NB4 (cell line): ENCODE measurements at regions not wholly inside any gene's neighbourhood (a gene's known extent, or its start where the extent isn't known, plus 50 kb on each side); places are given as distances from the start of the nearest gene placed in this dataset.

ENCODE experiments used
- DNase-seq: peaks from one replicate; pipeline ENCODE4 v3.0.0; 2010; ENCODE audit warnings: low read depth
- H3K4me3 ChIP-seq: one replicate; pipeline ENCODE4 v1.5.1; 2011; ENCODE audit warnings: mild to moderate bottlenecking, low read depth, low read length, moderate library complexity
- MYC ChIP-seq: IDR thresholded peaks from 2 replicates; pipeline ENCODE4 v1.6.1; 2011; ENCODE audit warnings: low read depth, low read length
- POLR2A ChIP-seq: IDR thresholded peaks from 2 replicates; pipeline ENCODE4 v1.6.1; 2011; ENCODE audit warnings: mild to moderate bottlenecking; ENCODE audit not compliant: insufficient read length; ENCODE audit errors: extremely low read depth
- TF ChIP-seq, protein P1 (sequence below): IDR thresholded peaks from 2 replicates; pipeline ENCODE4 v1.6.1; 2011; ENCODE audit warnings: low read depth, low read length
- TF ChIP-seq, protein P2 (sequence below): IDR thresholded peaks from one replicate; pipeline ENCODE4 v1.5.1; 2012; ENCODE audit warnings: low read depth, low read length

DNA sequence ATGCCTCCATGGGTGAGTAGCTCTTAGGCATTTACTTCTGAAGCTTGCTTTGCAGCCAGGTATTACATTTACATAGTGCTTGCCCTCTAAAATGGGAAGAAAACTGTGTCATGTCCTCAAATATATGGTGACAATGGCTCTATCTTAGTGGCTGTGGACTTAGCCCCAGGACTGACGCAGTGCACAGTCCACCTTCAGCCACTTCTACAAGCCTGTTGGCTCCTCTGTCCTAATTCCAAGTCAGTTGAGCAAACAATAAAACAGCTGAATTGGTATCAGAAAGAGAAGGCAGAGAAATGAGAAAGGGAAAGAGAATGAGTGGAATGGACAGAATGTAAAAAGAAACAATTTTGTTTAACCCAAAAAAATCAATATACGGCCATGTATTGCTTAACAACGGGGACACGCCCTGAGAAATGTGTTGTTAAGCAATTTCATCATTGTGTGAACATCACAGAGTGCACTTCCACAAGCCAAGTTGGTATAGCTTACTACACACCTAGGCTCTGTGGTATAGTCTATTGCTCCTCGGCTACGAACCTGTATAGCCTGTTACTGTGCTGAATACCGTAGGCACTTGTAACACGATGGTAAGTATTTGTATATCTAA, 93.5 kb downstream of the GRIN2B start:
- DNase-seq: no peak
- TF ChIP-seq, protein P1, sequence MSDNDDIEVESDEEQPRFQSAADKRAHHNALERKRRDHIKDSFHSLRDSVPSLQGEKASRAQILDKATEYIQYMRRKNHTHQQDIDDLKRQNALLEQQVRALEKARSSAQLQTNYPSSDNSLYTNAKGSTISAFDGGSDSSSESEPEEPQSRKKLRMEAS: no peak
- no peak for TF ChIP-seq POLR2A
- no peak for TF ChIP-seq MYC
- TF ChIP-seq, protein P2, sequence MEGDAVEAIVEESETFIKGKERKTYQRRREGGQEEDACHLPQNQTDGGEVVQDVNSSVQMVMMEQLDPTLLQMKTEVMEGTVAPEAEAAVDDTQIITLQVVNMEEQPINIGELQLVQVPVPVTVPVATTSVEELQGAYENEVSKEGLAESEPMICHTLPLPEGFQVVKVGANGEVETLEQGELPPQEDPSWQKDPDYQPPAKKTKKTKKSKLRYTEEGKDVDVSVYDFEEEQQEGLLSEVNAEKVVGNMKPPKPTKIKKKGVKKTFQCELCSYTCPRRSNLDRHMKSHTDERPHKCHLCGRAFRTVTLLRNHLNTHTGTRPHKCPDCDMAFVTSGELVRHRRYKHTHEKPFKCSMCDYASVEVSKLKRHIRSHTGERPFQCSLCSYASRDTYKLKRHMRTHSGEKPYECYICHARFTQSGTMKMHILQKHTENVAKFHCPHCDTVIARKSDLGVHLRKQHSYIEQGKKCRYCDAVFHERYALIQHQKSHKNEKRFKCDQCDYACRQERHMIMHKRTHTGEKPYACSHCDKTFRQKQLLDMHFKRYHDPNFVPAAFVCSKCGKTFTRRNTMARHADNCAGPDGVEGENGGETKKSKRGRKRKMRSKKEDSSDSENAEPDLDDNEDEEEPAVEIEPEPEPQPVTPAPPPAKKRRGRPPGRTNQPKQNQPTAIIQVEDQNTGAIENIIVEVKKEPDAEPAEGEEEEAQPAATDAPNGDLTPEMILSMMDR: no peak
- H3K4me3 ChIP-seq: no peak overlapping the region

DNA sequence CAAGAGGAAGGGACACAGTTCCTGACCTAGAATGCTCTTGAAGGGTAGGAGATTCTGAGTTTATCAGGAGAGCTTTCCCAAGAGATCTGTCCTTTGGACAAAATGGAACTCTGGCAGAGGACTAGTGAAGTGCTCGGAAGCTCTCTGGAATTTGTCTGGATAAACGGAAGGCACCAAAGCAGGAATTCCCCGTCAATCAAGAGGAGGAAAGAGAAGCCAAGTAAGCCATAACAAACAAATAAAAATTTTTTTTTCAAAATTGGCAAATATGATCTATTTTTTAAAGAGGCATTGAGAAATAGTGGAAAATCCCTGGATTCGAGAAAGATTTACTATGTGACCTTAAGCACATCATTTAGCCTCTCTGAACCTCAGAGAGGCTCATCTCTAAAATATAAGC, 99.2 kb downstream of the GRIN2B start:
- no peak overlapping the region for H3K4me3 ChIP-seq
- DNase-seq: no peak
- TF ChIP-seq, protein P2: no peak
- TF ChIP-seq POLR2A (no peak), MYC (no peak)
- TF ChIP-seq, protein P1: no peak

DNA sequence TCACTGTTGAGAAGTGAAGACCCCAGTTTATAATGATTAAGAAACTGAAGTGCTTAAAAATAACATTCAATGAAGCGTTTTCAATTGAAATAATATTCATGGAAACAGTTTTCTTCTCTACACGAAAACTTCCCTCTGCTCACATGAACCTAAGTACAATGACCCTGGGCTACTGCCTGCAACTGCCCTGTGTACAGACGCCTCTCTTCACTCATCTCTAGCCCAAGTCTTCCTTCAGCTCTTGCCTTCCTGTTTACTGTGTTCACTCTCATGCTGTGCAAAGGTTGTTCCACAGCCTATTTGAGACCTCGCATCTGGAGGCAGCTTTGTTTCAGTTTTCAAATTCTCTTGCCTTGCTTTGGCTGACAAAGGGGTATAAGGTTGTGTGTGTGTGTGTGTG, 100.8 kb downstream of the GRIN2B start:
- no peak overlapping the region for H3K4me3 ChIP-seq
- TF ChIP-seq, protein P2: no peak
- TF ChIP-seq POLR2A (no peak), MYC (no peak)
- TF ChIP-seq, protein P1: no peak
- DNase-seq: no peak

DNA sequence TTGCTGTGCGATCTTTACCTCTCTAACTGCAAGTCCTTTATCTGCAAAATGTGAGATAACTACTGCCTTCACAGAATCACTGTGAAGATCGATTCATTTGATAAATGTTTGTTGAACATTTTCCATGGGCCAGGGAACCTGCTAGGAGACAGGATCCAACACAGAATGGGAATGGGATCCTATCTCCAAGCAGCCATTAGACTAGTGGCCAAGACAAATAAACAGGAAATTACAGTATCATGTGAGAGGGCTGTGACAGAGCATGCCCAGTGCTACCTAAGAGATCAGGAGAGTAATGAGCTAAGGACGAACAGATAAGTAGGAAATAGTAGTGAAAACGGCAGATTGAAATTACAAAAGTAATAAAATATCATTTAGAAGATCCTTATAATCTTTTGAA, 105.7 kb downstream of the GRIN2B start:
- no peak overlapping the region for H3K4me3 ChIP-seq
- DNase-seq: no peak
- no peak for TF ChIP-seq MYC

DNA sequence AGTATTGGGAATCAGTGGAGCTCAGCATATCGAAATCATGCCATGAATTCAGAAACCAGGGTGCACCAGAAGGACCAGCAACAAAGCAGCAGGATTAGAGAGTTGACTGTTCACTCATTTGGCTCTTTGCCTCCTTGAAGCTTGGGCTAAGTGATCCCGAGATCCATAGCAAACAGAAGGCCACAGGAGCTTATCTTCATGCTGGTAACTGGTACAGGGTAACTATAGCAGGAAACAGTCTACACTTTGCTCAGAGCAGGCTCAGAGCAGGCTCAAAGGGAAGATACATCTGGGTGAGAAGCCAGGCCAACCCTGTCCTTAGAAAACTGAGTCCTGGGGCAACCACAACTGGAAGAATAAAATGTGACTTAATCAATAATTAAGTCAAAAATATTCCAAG, 111.1 kb downstream of the GRIN2B start:
- no peak overlapping the region for H3K4me3 ChIP-seq
- DNase-seq: no peak
- no peak for TF ChIP-seq POLR2A
- no peak for TF ChIP-seq MYC
- TF ChIP-seq, protein P2: no peak

DNA sequence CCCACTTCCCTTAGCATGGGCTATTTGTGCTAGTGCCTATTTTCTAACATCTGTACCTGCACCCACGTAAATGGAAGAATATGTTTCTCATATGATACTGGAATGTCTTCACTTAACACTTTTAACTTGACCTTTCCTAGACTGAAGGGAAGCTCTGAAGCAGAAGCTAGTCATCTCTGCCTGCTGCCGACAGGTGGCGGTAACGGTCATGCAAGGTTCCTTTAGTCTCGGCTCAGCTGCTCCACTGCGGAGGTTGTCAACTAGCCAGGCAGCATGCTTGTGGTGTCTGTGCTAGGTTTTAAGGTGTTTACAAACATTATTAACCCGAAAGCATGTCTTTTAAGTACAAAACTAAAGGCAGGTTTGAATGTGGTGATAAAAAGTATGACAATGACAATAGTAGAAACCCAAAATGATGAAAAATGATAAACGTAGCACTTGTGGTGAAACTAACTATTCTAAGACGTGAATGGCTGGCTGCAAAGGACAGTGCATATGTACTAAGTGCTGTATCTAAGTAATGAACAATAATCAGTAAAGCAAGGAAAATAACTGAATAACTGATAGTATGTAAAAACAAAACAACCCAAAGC, 117.2 kb downstream of the GRIN2B start:
- DNase-seq: peak; percentile 69

More for the DNA sequence above, 117.2 kb downstream of the GRIN2B start:
- TF ChIP-seq, protein P2: peak; percentile 91
- TF ChIP-seq POLR2A (no peak), MYC (no peak)
- TF ChIP-seq, protein P1: no peak
- no peak overlapping the region for H3K4me3 ChIP-seq
